ENCODE measurements at regions not wholly inside any gene's neighbourhood (a gene's known extent, or its start where the extent isn't known, plus 50 kb on each side); places are given as distances from the start of the nearest gene placed in this dataset.
"Not testable (repeated sequence)": the region's sequence is repeated elsewhere in the genome, so short reads cannot be mapped to it uniquely, and the experiment has no call there.

GRCh38 chr20:1761598-1761997, 104.0 kb upstream of the SIRPG start:
- Histone ChIP-seq H3K27me3 (ENCODE audit: insufficient read depth, low read length) (peaks cover 10% of the 10 kb centered on the region), H3K27ac (ENCODE audit: low read depth, low read length) (no peak overlapping the region), H3K9ac (ENCODE audit: low read depth, low read length) (no peak overlapping the region), H3K4me1 (ENCODE audit: insufficient read depth, low read length) (no peaks in the 10 kb centered on the region; the same call in 1 of the 2 replicates), H3K9me3 (ENCODE audit: insufficient read depth, low read depth, low read length) (no peaks in the 10 kb centered on the region), H3K36me3 (ENCODE audit: insufficient read depth, low read length) (no peaks in the 10 kb centered on the region), H3K4me3 (ENCODE audit: low read length) (no peak overlapping the region)
- WGBS, result 87% methylated on average over 4 of the region's 5 CpGs

GRCh38 chr20:1761116-1761515, 103.5 kb upstream of the SIRPG start:
- H3K27ac ChIP-seq (ENCODE audit: low read depth, low read length), result no peak overlapping the region
- WGBS, result 74% methylated on average over 5 of the region's 5 CpGs

GRCh38 chr20:1758765-1759164, 101.2 kb upstream of the SIRPG start:
- Histone ChIP-seq H3K27me3 (ENCODE audit: insufficient read depth, low read length) (no peaks in the 10 kb centered on the region), H3K9me3 (ENCODE audit: insufficient read depth, low read depth, low read length) (no peaks in the 10 kb centered on the region), H3K27ac (ENCODE audit: low read depth, low read length) (no peak overlapping the region), H3K4me3 (ENCODE audit: low read length) (no peak overlapping the region), H3K36me3 (ENCODE audit: insufficient read depth, low read length) (no peaks in the 10 kb centered on the region), H3K9ac (ENCODE audit: low read depth, low read length) (no peak overlapping the region), H3K4me1 (ENCODE audit: insufficient read depth, low read length) (no peaks in the 10 kb centered on the region; the same call in 1 of the 2 replicates)
- WGBS, result 100% methylated on average over 2 of the region's 2 CpGs

More at GRCh38 chr20:1761116-1761515, 103.5 kb upstream of the SIRPG start:
- Histone ChIP-seq H3K36me3 (ENCODE audit: insufficient read depth, low read length) (no peaks in the 10 kb centered on the region), H3K4me1 (ENCODE audit: insufficient read depth, low read length) (no peaks in the 10 kb centered on the region; the same call in 1 of the 2 replicates), H3K9me3 (ENCODE audit: insufficient read depth, low read depth, low read length) (no peaks in the 10 kb centered on the region), H3K27me3 (ENCODE audit: insufficient read depth, low read length) (peaks cover 10% of the 10 kb centered on the region), H3K9ac (ENCODE audit: low read depth, low read length) (no peak overlapping the region), H3K4me3 (ENCODE audit: low read length) (no peak overlapping the region)

- Histone ChIP-seq H3K4me1 (ENCODE audit: insufficient read depth, low read length) (no peaks in the 10 kb centered on the region; the same call in 1 of the 2 replicates), H3K27me3 (ENCODE audit: insufficient read depth, low read length) (no peaks in the 10 kb centered on the region), H3K27ac (ENCODE audit: low read depth, low read length) (no peak overlapping the region), H3K36me3 (ENCODE audit: insufficient read depth, low read length) (no peaks in the 10 kb centered on the region), H3K4me3 (ENCODE audit: low read length) (no peak overlapping the region), H3K9ac (ENCODE audit: low read depth, low read length) (no peak overlapping the region), H3K9me3 (ENCODE audit: insufficient read depth, low read depth, low read length) (no peaks in the 10 kb centered on the region)
- WGBS, result 88% methylated on average over 5 of the region's 5 CpGs
These were observed 100.3 kb upstream of the SIRPG start for GRCh38 chr20:1757606-1758512.

- H3K9ac ChIP-seq (ENCODE audit: low read depth, low read length), result no peak overlapping the region
- H3K9me3 ChIP-seq (ENCODE audit: insufficient read depth, low read depth, low read length), result no peaks in the 10 kb centered on the region
- H3K4me3 ChIP-seq (ENCODE audit: low read length), result no peak overlapping the region
- H3K27ac ChIP-seq (ENCODE audit: low read depth, low read length), result no peak overlapping the region
- no peaks in the 10 kb centered on the region for H3K27me3 ChIP-seq (ENCODE audit: insufficient read depth, low read length)
- no peaks in the 10 kb centered on the region for H3K36me3 ChIP-seq (ENCODE audit: insufficient read depth, low read length)
- H3K4me1 ChIP-seq (ENCODE audit: insufficient read depth, low read length), result no peaks in the 10 kb centered on the region; the same call in 1 of the 2 replicates
These were observed 99.5 kb upstream of the SIRPG start for GRCh38 chr20:1757072-1757471.

- no peaks in the 10 kb centered on the region for H3K27me3 ChIP-seq (ENCODE audit: insufficient read depth, low read length)
- no peaks in the 10 kb centered on the region; the same call in 1 of the 2 replicates for H3K4me1 ChIP-seq (ENCODE audit: insufficient read depth, low read length)
- 87% methylated on average over 4 of the region's 4 CpGs for WGBS
- H3K9me3 ChIP-seq (ENCODE audit: insufficient read depth, low read depth, low read length), result no peaks in the 10 kb centered on the region
- H3K36me3 ChIP-seq (ENCODE audit: insufficient read depth, low read length), result no peaks in the 10 kb centered on the region
- H3K4me3 ChIP-seq (ENCODE audit: low read length), result no peak overlapping the region
- no peak overlapping the region for H3K27ac ChIP-seq (ENCODE audit: low read depth, low read length)
- H3K9ac ChIP-seq (ENCODE audit: low read depth, low read length), result no peak overlapping the region
These were observed 97.2 kb upstream of the SIRPG start for GRCh38 chr20:1754749-1755148.

- Histone ChIP-seq H3K4me1 (ENCODE audit: insufficient read depth, low read length) (no peaks in the 10 kb centered on the region; the same call in 1 of the 2 replicates), H3K9me3 (ENCODE audit: insufficient read depth, low read depth, low read length) (no peaks in the 10 kb centered on the region), H3K27me3 (ENCODE audit: insufficient read depth, low read length) (no peaks in the 10 kb centered on the region), H3K36me3 (ENCODE audit: insufficient read depth, low read length) (no peaks in the 10 kb centered on the region), H3K9ac (ENCODE audit: low read depth, low read length) (no peak overlapping the region), H3K4me3 (ENCODE audit: low read length) (no peak overlapping the region), H3K27ac (ENCODE audit: low read depth, low read length) (no peak overlapping the region)
- 96% methylated on average over 2 of the region's 2 CpGs for WGBS
These were observed 96.7 kb upstream of the SIRPG start for GRCh38 chr20:1754306-1754705.

GRCh38 chr20:1752045-1752444, 94.5 kb upstream of the SIRPG start:
- Histone ChIP-seq H3K27ac (ENCODE audit: low read depth, low read length) (no peak overlapping the region), H3K9ac (ENCODE audit: low read depth, low read length) (no peak overlapping the region), H3K4me3 (ENCODE audit: low read length) (no peak overlapping the region), H3K4me1 (ENCODE audit: insufficient read depth, low read length) (no peaks in the 10 kb centered on the region), H3K27me3 (ENCODE audit: insufficient read depth, low read length) (no peaks in the 10 kb centered on the region), H3K9me3 (ENCODE audit: insufficient read depth, low read depth, low read length) (no peaks in the 10 kb centered on the region), H3K36me3 (ENCODE audit: insufficient read depth, low read length) (no peaks in the 10 kb centered on the region)

GRCh38 chr20:1748777-1749176, 91.2 kb upstream of the SIRPG start:
- H3K27ac ChIP-seq (ENCODE audit: low read depth, low read length), result no peak overlapping the region
- H3K4me1 ChIP-seq (ENCODE audit: insufficient read depth, low read length), result no peaks in the 10 kb centered on the region
- H3K36me3 ChIP-seq (ENCODE audit: insufficient read depth, low read length), result no peaks in the 10 kb centered on the region
- H3K4me3 ChIP-seq (ENCODE audit: low read length), result no peak overlapping the region
- no peak overlapping the region for H3K9ac ChIP-seq (ENCODE audit: low read depth, low read length)
- no peaks in the 10 kb centered on the region for H3K27me3 ChIP-seq (ENCODE audit: insufficient read depth, low read length)
- no peaks in the 10 kb centered on the region for H3K9me3 ChIP-seq (ENCODE audit: insufficient read depth, low read depth, low read length)

- Histone ChIP-seq H3K4me1 (ENCODE audit: insufficient read depth, low read length) (no peaks in the 10 kb centered on the region), H3K9ac (ENCODE audit: low read depth, low read length) (no peak overlapping the region), H3K4me3 (ENCODE audit: low read length) (no peak overlapping the region), H3K9me3 (ENCODE audit: insufficient read depth, low read depth, low read length) (no peaks in the 10 kb centered on the region), H3K27ac (ENCODE audit: low read depth, low read length) (no peak overlapping the region), H3K36me3 (ENCODE audit: insufficient read depth, low read length) (no peaks in the 10 kb centered on the region), H3K27me3 (ENCODE audit: insufficient read depth, low read length) (no peaks in the 10 kb centered on the region)
- WGBS, result 96% methylated on average over 3 of the region's 3 CpGs
These were observed 90.5 kb upstream of the SIRPG start for GRCh38 chr20:1747953-1748577.

- H3K27ac ChIP-seq (ENCODE audit: low read depth, low read length); H3K27me3 ChIP-seq (ENCODE audit: insufficient read depth, low read length); H3K36me3 ChIP-seq (ENCODE audit: insufficient read depth, low read length); H3K9me3 ChIP-seq (ENCODE audit: insufficient read depth, low read depth, low read length); H3K9ac ChIP-seq (ENCODE audit: low read depth, low read length); H3K4me1 ChIP-seq (ENCODE audit: insufficient read depth, low read length); H3K4me3 ChIP-seq (ENCODE audit: low read length): not testable (repeated sequence)
- WGBS, result 100% methylated on average over 1 of the region's 4 CpGs
These were observed 84.5 kb upstream of the SIRPG start for GRCh38 chr20:1742049-1742434.
